ENCODE measurements at regions not wholly inside any gene's neighbourhood (a gene's known extent, or its start where the extent isn't known, plus 50 kb on each side); places are given as distances from the start of the nearest gene placed in this dataset.

GRCh38 chr12:74781991-74782485 lies 244.4 kb downstream of the ATXN7L3B start:
- H3K27ac Mint-ChIP-seq: no peak overlapping the region
- no peak for TF ChIP-seq CTCF (IDR thresholded peaks at IDR 0.05; ENCODE audit: unreplicated experiment)
- H3K27me3 Mint-ChIP-seq (ENCODE audit: low read depth): no peaks in the 10 kb centered on the region
- DNase-seq (ENCODE audit: low spot score in 2 of 2, unreplicated experiment in 2 of 2): no peak
- H3K4me1 Mint-ChIP-seq: no peaks in the 10 kb centered on the region
- H3K9me3 Mint-ChIP-seq: no peaks in the 10 kb centered on the region
- no peak overlapping the region for H3K4me3 Mint-ChIP-seq
- H3K36me3 Mint-ChIP-seq: no peaks in the 10 kb centered on the region

GRCh38 chr12:74790931-74791330 lies 253.3 kb downstream of the ATXN7L3B start:
- H3K36me3 Mint-ChIP-seq: no peaks in the 10 kb centered on the region
- peaks cover 6% of the 10 kb centered on the region for H3K9me3 Mint-ChIP-seq
- H3K4me3 Mint-ChIP-seq: no peak overlapping the region
- H3K27me3 Mint-ChIP-seq (ENCODE audit: low read depth): peaks cover 6% of the 10 kb centered on the region
- DNase-seq (ENCODE audit: low spot score in 2 of 2, unreplicated experiment in 2 of 2): no peak
- peaks cover 5% of the 10 kb centered on the region for H3K4me1 Mint-ChIP-seq
- H3K27ac Mint-ChIP-seq: no peak overlapping the region
- no peak for TF ChIP-seq CTCF (IDR thresholded peaks at IDR 0.05; ENCODE audit: unreplicated experiment)

- Mint-ChIP-seq H3K36me3 (no peaks in the 10 kb centered on the region), H3K4me3 (no peak overlapping the region), H3K27ac (no peak overlapping the region), H3K27me3 (ENCODE audit: low read depth) (peaks cover 6% of the 10 kb centered on the region), H3K4me1 (peaks cover 5% of the 10 kb centered on the region), H3K9me3 (peaks cover 6% of the 10 kb centered on the region)
- no peak for DNase-seq (ENCODE audit: low spot score in 2 of 2, unreplicated experiment in 2 of 2)
- TF ChIP-seq CTCF (IDR thresholded peaks at IDR 0.05; ENCODE audit: unreplicated experiment): no peak
These were observed 253.7 kb downstream of the ATXN7L3B start for GRCh38 chr12:74791365-74791764.

GRCh38 chr12:74794522-74794921 lies 256.9 kb downstream of the ATXN7L3B start:
- H3K36me3 Mint-ChIP-seq: no peaks in the 10 kb centered on the region
- DNase-seq (ENCODE audit: low spot score in 2 of 2, unreplicated experiment in 2 of 2): no peak
- peaks cover 2% of the 10 kb centered on the region for H3K27me3 Mint-ChIP-seq (ENCODE audit: low read depth)
- H3K27ac Mint-ChIP-seq: no peak overlapping the region
- no peak overlapping the region for H3K4me3 Mint-ChIP-seq
- peaks cover 5% of the 10 kb centered on the region for H3K4me1 Mint-ChIP-seq
- H3K9me3 Mint-ChIP-seq: peaks cover 1% of the 10 kb centered on the region
- TF ChIP-seq CTCF (IDR thresholded peaks at IDR 0.05; ENCODE audit: unreplicated experiment): no peak

- TF ChIP-seq CTCF (IDR thresholded peaks at IDR 0.05; ENCODE audit: unreplicated experiment): no peak
- no peaks in the 10 kb centered on the region for H3K4me1 Mint-ChIP-seq
- peaks cover 4% of the 10 kb centered on the region for H3K9me3 Mint-ChIP-seq
- no peak for DNase-seq (ENCODE audit: low spot score in 2 of 2, unreplicated experiment in 2 of 2)
- no peaks in the 10 kb centered on the region for H3K36me3 Mint-ChIP-seq
- H3K4me3 Mint-ChIP-seq: no peak overlapping the region
- no peak overlapping the region for H3K27ac Mint-ChIP-seq
- H3K27me3 Mint-ChIP-seq (ENCODE audit: low read depth): peaks cover 2% of the 10 kb centered on the region
These were observed 264.0 kb downstream of the ATXN7L3B start for GRCh38 chr12:74801625-74802024.
